ENCODE measurements at regions not wholly inside any gene's neighbourhood (a gene's known extent, or its start where the extent isn't known, plus 50 kb on each side); places are given as distances from the start of the nearest gene placed in this dataset.

DNA sequence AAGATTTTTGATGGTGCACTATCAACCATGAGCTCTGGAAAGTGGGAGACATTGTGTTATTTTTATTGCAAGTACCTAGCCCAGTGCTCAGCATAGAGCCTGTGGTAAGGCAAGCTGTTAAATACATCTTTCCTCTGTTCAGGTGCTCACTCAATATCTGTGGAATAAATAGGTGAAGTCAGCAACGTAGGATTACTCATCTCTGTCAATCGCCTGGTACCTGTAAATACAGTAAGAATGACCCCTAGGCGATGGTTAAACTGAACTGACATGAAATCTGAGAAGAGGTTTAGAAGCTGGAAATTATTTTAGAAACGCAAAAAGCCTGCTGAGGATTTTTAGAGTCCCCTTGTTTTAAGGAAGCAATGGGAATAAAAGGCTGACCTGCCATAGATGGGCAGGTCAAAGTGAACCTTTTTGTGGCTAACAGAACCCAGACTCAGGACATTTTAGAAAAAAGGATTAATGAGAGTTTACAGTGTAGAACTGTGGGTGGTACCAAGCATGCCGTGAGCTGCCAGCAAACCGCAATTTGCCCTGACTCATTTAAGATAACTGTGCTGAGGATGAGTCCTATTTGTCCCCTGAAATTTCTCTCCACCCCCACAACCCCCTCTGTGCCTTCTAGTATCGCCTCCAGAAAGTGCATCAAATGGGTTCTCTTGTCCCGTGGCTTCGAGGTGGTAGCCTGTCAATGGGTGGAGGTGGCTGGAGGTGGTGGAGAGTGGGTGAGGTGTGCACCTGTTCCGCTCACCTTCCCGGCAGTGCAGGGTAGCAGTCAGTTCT lies 375.1 kb downstream of the MED10 start:
- TF ChIP-seq, protein P1, sequence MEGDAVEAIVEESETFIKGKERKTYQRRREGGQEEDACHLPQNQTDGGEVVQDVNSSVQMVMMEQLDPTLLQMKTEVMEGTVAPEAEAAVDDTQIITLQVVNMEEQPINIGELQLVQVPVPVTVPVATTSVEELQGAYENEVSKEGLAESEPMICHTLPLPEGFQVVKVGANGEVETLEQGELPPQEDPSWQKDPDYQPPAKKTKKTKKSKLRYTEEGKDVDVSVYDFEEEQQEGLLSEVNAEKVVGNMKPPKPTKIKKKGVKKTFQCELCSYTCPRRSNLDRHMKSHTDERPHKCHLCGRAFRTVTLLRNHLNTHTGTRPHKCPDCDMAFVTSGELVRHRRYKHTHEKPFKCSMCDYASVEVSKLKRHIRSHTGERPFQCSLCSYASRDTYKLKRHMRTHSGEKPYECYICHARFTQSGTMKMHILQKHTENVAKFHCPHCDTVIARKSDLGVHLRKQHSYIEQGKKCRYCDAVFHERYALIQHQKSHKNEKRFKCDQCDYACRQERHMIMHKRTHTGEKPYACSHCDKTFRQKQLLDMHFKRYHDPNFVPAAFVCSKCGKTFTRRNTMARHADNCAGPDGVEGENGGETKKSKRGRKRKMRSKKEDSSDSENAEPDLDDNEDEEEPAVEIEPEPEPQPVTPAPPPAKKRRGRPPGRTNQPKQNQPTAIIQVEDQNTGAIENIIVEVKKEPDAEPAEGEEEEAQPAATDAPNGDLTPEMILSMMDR (IDR thresholded peaks at IDR 0.05; ENCODE audit: low read depth, low read length) = no peak
- H3K36me3 ChIP-seq = no peaks in the 10 kb centered on the region
- H3K4me1 ChIP-seq (ENCODE audit: low read depth) = no peaks in the 10 kb centered on the region
- no peaks in the 10 kb centered on the region for H3K27me3 ChIP-seq
- no peak for DNase-seq (ENCODE audit: low read depth in 1 of 2, low spot score in 1 of 2)
- no peak overlapping the region for H3K4me3 ChIP-seq
- H3K27ac ChIP-seq = no peak overlapping the region
- H3K9me3 ChIP-seq (ENCODE audit: low read depth) = no peaks in the 10 kb centered on the region

DNA sequence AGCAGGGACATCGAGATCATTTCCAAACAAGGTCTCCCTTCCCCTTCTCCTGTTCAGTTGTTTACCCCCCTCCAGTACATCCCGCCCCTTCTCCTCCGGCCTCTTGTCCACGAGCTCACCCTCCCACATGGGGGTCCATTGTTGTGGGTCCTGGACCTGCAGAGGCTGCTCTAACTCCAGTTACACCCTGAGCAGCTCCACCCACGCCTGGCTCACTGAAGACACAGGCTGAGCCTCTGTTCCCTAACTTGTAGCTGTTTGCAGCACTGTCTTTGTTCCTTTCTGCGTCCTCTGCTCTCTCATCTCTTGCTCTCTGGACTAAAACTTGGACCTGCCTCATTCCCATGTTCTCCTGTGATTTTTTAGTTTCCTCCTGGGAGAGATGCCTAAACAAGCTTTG lies 377.5 kb downstream of the MED10 start:
- no peaks in the 10 kb centered on the region for H3K4me1 ChIP-seq (ENCODE audit: low read depth)
- no peak overlapping the region for H3K27ac ChIP-seq
- TF ChIP-seq, protein P1 (IDR thresholded peaks at IDR 0.05; ENCODE audit: low read depth, low read length) = no peak
- DNase-seq (ENCODE audit: low read depth in 1 of 2, low spot score in 1 of 2) = no peak
- H3K27me3 ChIP-seq = no peaks in the 10 kb centered on the region
- H3K9me3 ChIP-seq (ENCODE audit: low read depth) = no peaks in the 10 kb centered on the region
- no peaks in the 10 kb centered on the region for H3K36me3 ChIP-seq
- no peak overlapping the region for H3K4me3 ChIP-seq

- Histone ChIP-seq H3K4me3 (no peak overlapping the region), H3K4me1 (ENCODE audit: low read depth) (no peaks in the 10 kb centered on the region), H3K9me3 (ENCODE audit: low read depth) (no peaks in the 10 kb centered on the region), H3K27ac (no peak overlapping the region), H3K36me3 (no peaks in the 10 kb centered on the region), H3K27me3 (no peaks in the 10 kb centered on the region)
- TF ChIP-seq, protein P1 (IDR thresholded peaks at IDR 0.05; ENCODE audit: low read depth, low read length) = no peak
- no peak for DNase-seq (ENCODE audit: low read depth in 1 of 2, low spot score in 1 of 2)
These were observed 382.5 kb downstream of the MED10 start for GRCh38 chr5:5995819-5996218.

DNA sequence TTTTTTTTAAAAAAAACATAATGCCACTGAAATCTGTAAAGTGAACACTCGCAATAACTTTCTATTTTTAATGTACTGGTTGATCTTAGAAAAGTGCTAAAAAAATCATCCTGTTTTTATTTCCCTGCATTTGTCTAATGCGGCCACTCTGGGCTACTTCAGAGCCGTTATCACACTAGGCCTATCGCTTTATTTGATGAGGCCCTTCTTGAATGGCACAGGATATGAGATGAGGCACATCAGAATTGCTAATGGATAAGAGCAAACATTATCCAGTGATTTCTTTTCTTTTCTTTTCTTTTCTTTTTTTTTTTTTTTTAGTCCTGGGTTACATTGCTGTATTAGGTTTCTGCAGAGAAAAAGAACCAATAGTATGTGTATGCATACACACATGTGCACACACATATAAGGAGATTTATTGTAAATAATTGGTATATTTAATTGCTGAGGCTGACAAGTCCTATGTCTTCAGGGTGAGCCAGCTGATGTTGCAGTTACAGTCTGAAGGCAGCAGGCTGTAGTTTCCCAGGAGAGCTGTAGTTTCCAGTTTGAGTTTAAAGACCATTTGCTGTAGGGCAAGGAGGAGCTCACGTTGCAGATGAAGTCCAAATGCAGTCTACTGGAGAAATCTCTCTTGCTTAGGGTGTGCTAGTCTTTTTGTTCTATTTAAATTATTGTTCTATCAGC lies 391.7 kb downstream of the MED10 start:
- Histone ChIP-seq H3K27ac (no peak overlapping the region), H3K9me3 (ENCODE audit: low read depth) (no peaks in the 10 kb centered on the region), H3K27me3 (no peaks in the 10 kb centered on the region), H3K4me1 (ENCODE audit: low read depth) (no peaks in the 10 kb centered on the region), H3K4me3 (no peak overlapping the region), H3K36me3 (no peaks in the 10 kb centered on the region)
- DNase-seq (ENCODE audit: low read depth in 1 of 2, low spot score in 1 of 2) = no peak
- TF ChIP-seq, protein P1 (IDR thresholded peaks at IDR 0.05; ENCODE audit: low read depth, low read length) = no peak

DNA sequence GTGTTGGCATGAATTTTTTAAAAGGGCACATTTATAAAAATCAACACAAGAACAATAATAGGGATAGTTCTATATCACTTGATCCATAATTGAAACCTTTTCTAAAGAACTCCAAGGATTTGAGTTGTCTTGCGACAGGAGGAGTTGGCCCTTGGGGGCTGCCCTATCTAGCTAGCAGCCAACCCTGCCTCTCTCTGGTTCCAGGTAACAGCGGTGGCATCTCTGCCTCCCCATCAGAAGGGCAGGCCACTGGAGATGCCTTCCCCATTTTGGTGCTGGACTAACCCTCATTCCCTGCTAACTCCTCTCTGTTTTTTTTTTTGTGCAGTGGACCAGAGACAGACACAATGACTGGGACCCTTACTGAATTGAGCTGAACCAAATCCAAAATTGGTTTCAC lies 393.0 kb downstream of the MED10 start:
- TF ChIP-seq, protein P1 (IDR thresholded peaks at IDR 0.05; ENCODE audit: low read depth, low read length) = no peak
- no peak overlapping the region for H3K27ac ChIP-seq

More for the DNA sequence above, 393.0 kb downstream of the MED10 start:
- DNase-seq (ENCODE audit: low read depth in 1 of 2, low spot score in 1 of 2) = no peak
- Histone ChIP-seq H3K4me1 (ENCODE audit: low read depth) (no peaks in the 10 kb centered on the region), H3K9me3 (ENCODE audit: low read depth) (no peaks in the 10 kb centered on the region), H3K36me3 (no peaks in the 10 kb centered on the region), H3K27me3 (no peaks in the 10 kb centered on the region), H3K4me3 (no peak overlapping the region)

All from cardiac muscle cell (in vitro differentiated cells and primary cell).